Loucy (cell line): ENCODE measurements at regions not wholly inside any gene's neighbourhood (a gene's known extent, or its start where the extent isn't known, plus 50 kb on each side); places are given as distances from the start of the nearest gene placed in this dataset.

ENCODE experiments used
- EZH2phosphoT487 ChIP-seq: fragments of 200-600 bp; IDR thresholded peaks from 2 replicates; pipeline ENCODE4 v1.6.1; 2018; ENCODE audit warnings: antibody characterized with exemption, mild to moderate bottlenecking, moderate library complexity, borderline replicate concordance
- TF ChIP-seq, protein P1 (sequence below): fragments of 200-600 bp; sonication (generic); conservative IDR thresholded peaks from 2 replicates; pipeline ENCODE4 v1.5.1; 2014; ENCODE audit warnings: mild to moderate bottlenecking, antibody characterized with exemption, low read length

DNA sequence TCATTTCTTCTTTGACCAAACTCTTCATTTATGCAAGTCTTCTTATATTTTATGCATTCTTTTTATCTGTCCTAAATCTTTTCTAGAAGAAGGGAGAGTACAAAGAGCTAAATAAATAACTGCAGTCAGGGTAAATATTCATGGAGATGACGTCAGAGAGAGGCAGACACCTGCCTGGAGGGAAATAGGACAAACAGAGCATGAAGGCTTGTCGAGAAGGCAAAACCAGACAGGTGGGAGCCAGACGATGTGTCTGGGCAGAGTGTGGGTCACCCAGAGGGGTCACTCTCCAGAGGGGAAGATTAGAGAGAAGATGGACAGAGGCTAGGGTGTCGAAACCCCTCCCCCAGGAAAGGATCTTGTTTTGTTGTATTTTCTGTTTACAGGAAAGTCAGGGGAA, 78.3 kb upstream of the RPL38 start:
- TF ChIP-seq, protein P1, sequence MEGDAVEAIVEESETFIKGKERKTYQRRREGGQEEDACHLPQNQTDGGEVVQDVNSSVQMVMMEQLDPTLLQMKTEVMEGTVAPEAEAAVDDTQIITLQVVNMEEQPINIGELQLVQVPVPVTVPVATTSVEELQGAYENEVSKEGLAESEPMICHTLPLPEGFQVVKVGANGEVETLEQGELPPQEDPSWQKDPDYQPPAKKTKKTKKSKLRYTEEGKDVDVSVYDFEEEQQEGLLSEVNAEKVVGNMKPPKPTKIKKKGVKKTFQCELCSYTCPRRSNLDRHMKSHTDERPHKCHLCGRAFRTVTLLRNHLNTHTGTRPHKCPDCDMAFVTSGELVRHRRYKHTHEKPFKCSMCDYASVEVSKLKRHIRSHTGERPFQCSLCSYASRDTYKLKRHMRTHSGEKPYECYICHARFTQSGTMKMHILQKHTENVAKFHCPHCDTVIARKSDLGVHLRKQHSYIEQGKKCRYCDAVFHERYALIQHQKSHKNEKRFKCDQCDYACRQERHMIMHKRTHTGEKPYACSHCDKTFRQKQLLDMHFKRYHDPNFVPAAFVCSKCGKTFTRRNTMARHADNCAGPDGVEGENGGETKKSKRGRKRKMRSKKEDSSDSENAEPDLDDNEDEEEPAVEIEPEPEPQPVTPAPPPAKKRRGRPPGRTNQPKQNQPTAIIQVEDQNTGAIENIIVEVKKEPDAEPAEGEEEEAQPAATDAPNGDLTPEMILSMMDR: no peak
- no peak for TF ChIP-seq EZH2phosphoT487
